HG03064 (cell line): ENCODE measurements at regions not wholly inside any gene's neighbourhood (a gene's known extent, or its start where the extent isn't known, plus 50 kb on each side); places are given as distances from the start of the nearest gene placed in this dataset.

ENCODE experiments used
- ATAC-seq: cut with Tn5 transposase; IDR thresholded peaks from one replicate; pipeline ENCODE4 v1.9.1; 2021; ENCODE audit warnings: low read depth; ENCODE audit not compliant: unreplicated experiment

DNA sequence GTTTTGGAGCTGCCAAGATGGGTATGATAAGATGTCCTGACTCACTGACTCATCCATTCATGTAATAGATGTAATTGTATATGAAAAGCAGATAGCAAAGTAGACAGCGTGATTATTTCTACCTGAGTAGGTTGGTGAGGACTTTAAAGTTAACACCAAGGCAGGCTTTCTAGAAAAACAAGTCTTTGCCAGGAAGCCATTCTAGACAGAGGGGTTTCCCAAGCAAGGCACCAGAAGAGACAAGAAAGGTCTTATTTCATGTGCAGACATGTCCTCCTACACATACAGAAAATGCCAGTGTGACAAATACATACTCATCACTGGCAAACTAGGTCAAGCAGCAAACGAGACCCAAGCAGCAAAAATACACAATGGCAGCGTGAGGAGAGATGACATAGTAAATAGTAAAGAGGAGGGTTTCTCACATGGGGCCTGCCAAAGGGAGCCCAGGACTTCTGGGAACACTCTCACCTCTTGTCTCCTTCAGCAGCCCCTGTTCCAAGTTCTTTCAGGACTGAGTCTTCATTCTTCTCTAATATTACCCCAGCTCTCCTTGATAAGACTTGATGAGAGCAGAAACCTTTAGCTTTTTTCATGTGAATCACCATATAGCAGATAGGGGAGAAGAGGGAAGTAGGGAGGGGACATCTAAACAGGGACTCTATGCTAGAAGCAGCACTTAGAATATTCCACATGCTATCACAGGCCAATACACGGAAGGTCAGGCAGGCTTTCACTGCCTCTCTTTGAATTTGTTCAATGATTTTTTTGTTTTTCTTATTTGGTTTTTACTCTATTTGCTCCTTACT lies 114.6 kb upstream of the ATP1B1 start:
- no peak for ATAC-seq

DNA sequence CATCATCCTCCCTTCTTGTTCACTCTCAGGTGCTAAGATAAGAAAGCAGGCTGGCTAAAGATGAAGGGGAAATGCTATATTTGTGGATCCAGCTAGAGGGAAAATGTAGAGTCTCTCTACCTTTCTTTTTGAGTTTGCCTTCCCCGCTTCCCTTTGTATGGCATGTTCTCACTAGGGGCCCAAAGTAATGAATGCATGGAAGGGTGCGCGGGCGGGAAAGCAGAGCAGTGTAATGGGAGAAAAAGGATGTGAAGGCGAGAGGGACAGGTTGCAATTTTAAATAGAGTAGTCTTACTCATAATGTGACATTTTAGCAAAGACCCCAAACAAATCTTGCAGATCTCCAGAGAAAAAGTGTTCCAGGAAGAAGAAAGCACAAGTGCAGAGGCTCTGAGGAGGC lies 105.1 kb upstream of the ATP1B1 start:
- no peak for ATAC-seq

DNA sequence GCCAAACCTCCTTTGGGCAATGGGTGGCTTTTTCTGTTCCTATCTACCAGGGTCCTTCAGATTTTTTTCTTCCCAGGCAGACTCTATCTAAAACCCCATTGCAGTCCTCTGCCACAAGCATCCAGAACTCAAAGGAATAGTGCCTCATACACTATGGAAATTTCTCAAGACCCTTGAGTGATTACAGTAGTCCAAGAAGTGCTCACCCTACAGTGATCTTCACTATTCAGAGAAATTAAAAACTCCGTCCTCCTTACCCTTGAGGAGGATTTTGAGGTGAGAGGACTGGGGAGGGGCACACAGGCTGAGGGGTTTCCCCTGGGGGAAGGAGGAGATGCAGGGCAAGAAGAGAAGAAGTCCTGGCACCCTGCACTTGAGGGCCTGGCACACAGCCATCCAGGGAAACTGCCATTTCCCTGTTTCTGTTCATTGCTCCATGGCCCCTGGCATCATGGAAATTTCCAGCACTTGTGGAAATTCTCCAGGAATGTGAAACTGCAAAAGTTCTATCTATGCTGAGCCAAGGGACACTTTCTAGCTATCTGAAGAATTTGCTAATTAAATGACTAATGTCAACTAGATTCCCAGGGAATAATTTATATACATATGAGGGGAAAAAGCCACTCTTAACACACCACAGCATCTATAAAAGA lies 102.5 kb upstream of the ATP1B1 start:
- ATAC-seq: no peak

DNA sequence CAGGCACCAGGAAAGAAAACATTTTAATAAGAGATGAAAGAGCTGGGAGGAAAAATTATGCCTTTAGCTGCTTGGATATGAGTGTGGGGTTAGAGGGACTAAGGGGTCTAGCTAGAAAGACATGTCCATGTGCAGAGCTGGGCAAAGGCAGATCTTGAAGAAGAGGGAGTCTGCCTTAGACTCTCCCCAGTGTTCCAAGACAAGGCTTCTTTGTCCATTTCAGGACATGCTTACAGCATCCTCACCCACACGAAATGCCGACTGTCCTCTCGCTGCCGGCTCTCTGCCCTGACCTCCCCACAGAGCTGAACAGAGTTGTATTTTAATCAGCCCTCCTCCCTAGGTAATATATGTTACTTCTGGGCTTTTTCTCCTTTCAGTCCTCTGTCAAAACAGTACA lies 100.7 kb upstream of the ATP1B1 start:
- no peak for ATAC-seq

DNA sequence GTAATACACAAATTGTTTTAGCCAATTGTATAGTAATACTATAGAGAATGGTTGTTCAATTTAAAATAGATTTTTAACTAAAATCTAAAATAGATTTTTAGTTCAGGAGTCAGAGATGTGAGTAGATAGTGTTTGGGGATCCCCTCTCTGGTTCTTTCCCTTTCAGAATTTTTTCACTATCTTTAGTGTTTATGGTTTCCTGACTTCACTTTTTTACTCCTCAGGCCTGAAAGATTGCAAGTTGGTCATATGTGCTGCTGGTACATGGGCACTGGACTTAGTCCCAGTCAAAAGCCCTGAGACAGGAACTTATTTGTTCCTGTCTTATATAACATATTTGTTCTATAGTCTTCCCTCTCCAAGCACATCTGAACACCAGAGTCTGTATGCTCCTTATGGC lies 96.8 kb upstream of the ATP1B1 start:
- no peak for ATAC-seq

DNA sequence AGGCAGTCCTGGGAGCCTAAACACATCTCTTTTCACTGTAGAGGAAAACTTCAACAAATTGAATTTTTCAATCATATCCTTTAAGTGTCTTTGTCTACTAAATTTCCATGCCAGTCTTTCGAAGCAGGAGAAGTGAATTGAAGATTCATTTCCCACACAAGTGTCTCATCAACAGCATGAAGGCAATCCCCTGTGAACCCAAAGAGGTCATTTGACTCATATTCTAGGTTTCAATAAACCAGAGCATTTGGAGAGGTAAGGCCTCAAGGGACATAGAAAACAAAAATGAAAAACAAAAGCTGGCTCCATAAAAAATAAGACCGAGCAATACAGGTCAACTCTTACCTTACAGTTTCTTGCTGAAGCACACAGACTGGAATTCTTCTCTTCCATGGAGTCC lies 94.1 kb upstream of the ATP1B1 start:
- peak; percentile 69 for ATAC-seq

DNA sequence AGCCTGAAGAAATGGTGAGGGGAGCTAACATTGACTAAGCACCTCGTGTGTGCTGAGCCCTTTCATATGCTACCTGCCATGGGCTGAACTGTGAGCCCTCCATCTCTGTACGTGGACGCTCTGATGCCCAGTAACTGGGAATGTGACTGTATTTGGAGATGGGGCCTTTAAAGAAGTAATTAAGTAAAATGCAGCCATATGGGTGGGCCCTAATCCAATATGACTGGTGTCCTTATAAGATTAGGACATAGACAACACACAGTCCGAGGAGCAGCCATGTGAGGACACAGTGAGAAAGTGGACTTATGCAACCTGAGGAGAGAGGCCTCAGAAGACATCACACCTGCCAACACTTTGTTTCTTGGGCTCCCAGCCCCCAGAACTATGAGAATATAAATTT lies 92.7 kb upstream of the ATP1B1 start:
- ATAC-seq: no peak

- no peak for ATAC-seq
Observed at GRCh38 chr1:169015464-169015863, 91.0 kb upstream of the ATP1B1 start.

DNA sequence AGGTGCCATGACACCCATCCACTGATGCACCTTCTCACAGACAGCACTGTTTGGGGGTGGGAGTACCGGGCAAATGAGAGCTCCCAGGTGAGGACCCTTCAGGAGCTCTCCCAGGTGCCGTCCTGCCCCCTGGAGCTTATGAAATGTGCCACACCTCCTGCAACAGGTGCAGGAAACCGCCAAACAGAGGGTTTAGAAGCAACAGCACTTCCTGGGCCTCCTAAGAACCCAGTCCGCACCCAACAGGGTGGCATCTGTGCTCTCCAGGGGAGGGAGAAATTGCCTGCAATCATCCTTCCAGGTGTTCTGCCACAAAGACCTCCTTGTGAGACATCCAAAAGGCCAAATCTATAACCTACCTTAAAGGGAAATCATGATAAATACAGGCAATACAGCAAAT lies 87.7 kb upstream of the ATP1B1 start:
- ATAC-seq: no peak

- ATAC-seq: no peak
Observed at GRCh38 chr1:169019419-169020058, 87.0 kb upstream of the ATP1B1 start.

DNA sequence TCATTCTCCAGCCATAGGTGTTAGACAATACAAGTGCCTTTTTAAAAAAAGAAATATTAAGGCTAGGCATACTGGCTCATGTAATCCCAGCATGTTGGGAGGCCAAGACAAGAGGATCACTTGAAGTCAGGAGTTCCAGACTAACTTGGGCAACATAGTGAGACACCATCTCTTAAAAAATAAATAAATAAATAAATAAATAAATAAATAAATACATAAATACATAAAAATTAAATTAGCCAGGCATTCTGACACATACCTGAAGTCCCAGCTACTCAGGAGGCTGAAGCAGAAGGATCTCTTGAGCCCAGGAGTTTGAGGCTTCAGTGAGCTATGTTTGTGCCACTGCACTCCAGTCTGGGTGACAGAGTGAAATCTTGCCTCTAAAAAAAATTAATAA lies 85.8 kb upstream of the ATP1B1 start:
- no peak for ATAC-seq

GRCh38 chr1:169022648-169023047 lies 83.8 kb upstream of the ATP1B1 start:
- ATAC-seq: no peak

- ATAC-seq: no peak
Observed at GRCh38 chr1:169024255-169024654, 82.2 kb upstream of the ATP1B1 start.

GRCh38 chr1:169024800-169025271 lies 81.7 kb upstream of the ATP1B1 start:
- ATAC-seq: peak; percentile 91

GRCh38 chr1:169025412-169025811 lies 81.1 kb upstream of the ATP1B1 start:
- ATAC-seq: peak; percentile 20

GRCh38 chr1:169027607-169028320 lies 78.7 kb upstream of the ATP1B1 start:
- no peak for ATAC-seq

DNA sequence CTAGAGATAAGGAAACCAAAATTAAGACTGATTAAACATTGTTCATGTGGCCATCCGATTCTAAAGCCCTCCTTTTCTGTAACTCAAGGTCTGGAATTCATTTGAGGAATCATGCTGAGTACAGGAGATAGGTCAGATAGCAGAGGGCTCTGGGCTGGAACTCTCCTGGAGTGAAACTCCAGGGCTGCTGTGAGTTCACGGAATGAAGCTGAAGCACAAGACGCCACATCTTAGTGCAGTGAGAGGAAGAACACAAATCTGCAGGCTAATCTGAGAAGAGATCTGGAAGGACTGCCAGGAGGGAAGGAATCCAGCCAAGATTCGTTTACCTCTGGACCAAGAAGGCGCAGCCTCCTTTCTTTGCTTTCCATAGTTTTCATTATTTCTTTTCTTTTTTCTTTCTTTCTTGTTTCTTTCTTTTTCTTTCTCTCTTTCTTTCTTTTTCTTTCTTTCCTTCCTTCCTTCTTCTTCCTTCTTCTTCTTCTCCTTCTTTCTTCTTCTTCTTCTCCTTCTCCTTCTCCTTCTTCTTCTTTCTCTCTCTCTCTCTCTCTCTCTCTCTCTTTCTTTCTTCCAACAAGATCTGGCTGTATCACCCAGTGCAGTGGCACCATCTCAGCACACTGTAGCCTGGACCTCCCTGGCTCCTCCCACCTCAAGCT lies 74.8 kb upstream of the ATP1B1 start:
- ATAC-seq: no peak

- ATAC-seq: no peak
Observed at GRCh38 chr1:169041366-169041765, 65.1 kb upstream of the ATP1B1 start.

- no peak for ATAC-seq
Observed at GRCh38 chr1:169042377-169042776, 64.1 kb upstream of the ATP1B1 start.

DNA sequence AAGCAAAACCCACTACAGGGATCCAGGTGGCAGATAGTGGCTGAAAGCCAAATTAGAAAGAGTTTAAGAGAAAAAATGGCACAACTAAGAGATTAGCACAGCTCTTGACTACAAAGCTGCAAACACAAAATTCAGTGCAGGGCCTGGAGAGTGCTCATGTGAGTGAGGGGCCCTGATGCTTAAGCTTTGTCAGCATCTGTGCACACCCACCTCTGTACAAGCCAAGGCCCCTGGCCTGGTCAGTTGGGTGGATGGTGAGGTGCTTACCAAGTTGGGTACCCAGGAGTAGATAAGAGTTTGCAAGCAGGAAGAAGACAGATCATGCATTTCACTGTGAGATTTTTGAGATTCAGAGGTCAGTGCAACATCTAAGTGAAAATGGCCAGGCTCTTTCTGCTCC lies 62.7 kb upstream of the ATP1B1 start:
- ATAC-seq: peak; percentile 9
